ENCODE measurements at regions not wholly inside any gene's neighbourhood (a gene's known extent, or its start where the extent isn't known, plus 50 kb on each side); places are given as distances from the start of the nearest gene placed in this dataset.
"Not testable (repeated sequence)": the region's sequence is repeated elsewhere in the genome, so short reads cannot be mapped to it uniquely, and the experiment has no call there.

- peaks cover 6% of the 10 kb centered on the region for H3K9me3 Mint-ChIP-seq
- TF ChIP-seq CTCF (IDR thresholded peaks at IDR 0.05; ENCODE audit: unreplicated experiment in 3 of 3) = no peak
- no peak overlapping the region for H3K27ac Mint-ChIP-seq
- H3K27me3 Mint-ChIP-seq (ENCODE audit: low read depth) = no peaks in the 10 kb centered on the region
- H3K4me3 Mint-ChIP-seq = no peak overlapping the region
- H3K36me3 Mint-ChIP-seq (ENCODE audit: low read depth) = no peaks in the 10 kb centered on the region
- no peaks in the 10 kb centered on the region for H3K4me1 Mint-ChIP-seq
These were observed 113.2 kb upstream of the SPATS2L start for GRCh38 chr2:200193331-200193730.

- Mint-ChIP-seq H3K4me1 (no peaks in the 10 kb centered on the region), H3K4me3 (no peak overlapping the region), H3K9me3 (peaks cover 6% of the 10 kb centered on the region), H3K27ac (no peak overlapping the region), H3K27me3 (ENCODE audit: low read depth) (no peaks in the 10 kb centered on the region), H3K36me3 (ENCODE audit: low read depth) (no peaks in the 10 kb centered on the region)
- TF ChIP-seq CTCF (IDR thresholded peaks at IDR 0.05; ENCODE audit: unreplicated experiment in 3 of 3) = no peak
These were observed 112.7 kb upstream of the SPATS2L start for GRCh38 chr2:200193791-200194190.

- no peaks in the 10 kb centered on the region for H3K27me3 Mint-ChIP-seq (ENCODE audit: low read depth)
These were observed 111.7 kb upstream of the SPATS2L start for GRCh38 chr2:200194746-200195145.

GRCh38 chr2:200199005-200199404 is 107.5 kb upstream of the SPATS2L start:
- H3K36me3 Mint-ChIP-seq (ENCODE audit: low read depth) = no peaks in the 10 kb centered on the region
- no peak for TF ChIP-seq CTCF (IDR thresholded peaks at IDR 0.05; ENCODE audit: unreplicated experiment in 3 of 3)
- H3K4me1 Mint-ChIP-seq = no peaks in the 10 kb centered on the region
- no peaks in the 10 kb centered on the region for H3K27me3 Mint-ChIP-seq (ENCODE audit: low read depth)
- no peak overlapping the region for H3K4me3 Mint-ChIP-seq
- H3K9me3 Mint-ChIP-seq = peaks cover 18% of the 10 kb centered on the region
- no peak overlapping the region for H3K27ac Mint-ChIP-seq

More at GRCh38 chr2:200194746-200195145, 111.7 kb upstream of the SPATS2L start:
- H3K4me3 Mint-ChIP-seq = no peak overlapping the region
- H3K27ac Mint-ChIP-seq = no peak overlapping the region
- H3K36me3 Mint-ChIP-seq (ENCODE audit: low read depth) = no peaks in the 10 kb centered on the region
- peaks cover 10% of the 10 kb centered on the region for H3K9me3 Mint-ChIP-seq
- H3K4me1 Mint-ChIP-seq = no peaks in the 10 kb centered on the region
- TF ChIP-seq CTCF (IDR thresholded peaks at IDR 0.05; ENCODE audit: unreplicated experiment in 3 of 3) = no peak

- Mint-ChIP-seq H3K4me1 (no peaks in the 10 kb centered on the region), H3K27me3 (ENCODE audit: low read depth) (no peaks in the 10 kb centered on the region), H3K36me3 (ENCODE audit: low read depth) (no peaks in the 10 kb centered on the region), H3K4me3 (no peak overlapping the region), H3K27ac (no peak overlapping the region), H3K9me3 (peaks cover 19% of the 10 kb centered on the region)
- TF ChIP-seq CTCF (IDR thresholded peaks at IDR 0.05; ENCODE audit: unreplicated experiment in 3 of 3) = no peak
These were observed 106.8 kb upstream of the SPATS2L start for GRCh38 chr2:200199576-200200263.

- H3K27ac Mint-ChIP-seq; H3K4me3 Mint-ChIP-seq; H3K4me1 Mint-ChIP-seq; H3K27me3 Mint-ChIP-seq (ENCODE audit: low read depth); H3K36me3 Mint-ChIP-seq (ENCODE audit: low read depth): not testable (repeated sequence)
- peaks cover 30% of the 10 kb centered on the region for H3K9me3 Mint-ChIP-seq
These were observed 104.7 kb upstream of the SPATS2L start for GRCh38 chr2:200201839-200202238.

Data from nephron (organoid).